HEK293 (cell line): ENCODE measurements at regions not wholly inside any gene's neighbourhood (a gene's known extent, or its start where the extent isn't known, plus 50 kb on each side); places are given as distances from the start of the nearest gene placed in this dataset.

Source experiments
- CTCF ChIA-PET: fragments of 350-600 bp; formaldehyde crosslinking; extraction: SDS; loops from one replicate; lab custom pipeline; 2021; ENCODE audit warnings: antibody characterized with exemption; lab: Yijun Ruan, JAX
- POLR2A ChIA-PET: fragments of 300-600 bp; formaldehyde crosslinking; extraction: SDS; loops from one replicate; lab custom pipeline; 2020; ENCODE audit warnings: antibody characterized with exemption, inconsistent platforms; lab: Yijun Ruan, JAX
- H3K27ac ChIP-seq: fragments of 200-500 bp; sonication (Bioruptor generic); 2 replicates; pipeline ENCODE4 v1.5.1; 2014; ENCODE audit warnings: low read depth, low read length, control low read depth, inconsistent platforms; ENCODE audit errors: extremely low read depth
- H3K36me3 ChIP-seq, 2 experiments: fragments of 200-500 bp in 1 of 2; sonication (Bioruptor generic) in 1 of 2; 1 replicate in 1 of 2; 2 replicates in 1 of 2; pipeline ENCODE4 v1.5.1; 2014 to 2017; ENCODE audit warnings: inconsistent platforms in 2 of 2, low read length in 2 of 2; ENCODE audit not compliant: control insufficient read depth in 2 of 2, insufficient read depth in 1 of 2
- H3K4me1 ChIP-seq: fragments of 200-500 bp; sonication (Bioruptor generic); 2 replicates; pipeline ENCODE4 v1.5.1; 2014; ENCODE audit warnings: mild to moderate bottlenecking, low read length, inconsistent platforms; ENCODE audit not compliant: control insufficient read depth, insufficient read depth
- H3K4me3 ChIP-seq: 2 replicates; pipeline ENCODE4 v1.5.1; 2011; ENCODE audit warnings: low read depth, mild to moderate bottlenecking, control low read depth, low read length, moderate library complexity
- H3K9me3 ChIP-seq: fragments of 200-500 bp; sonication (Bioruptor generic); 2 replicates; pipeline ENCODE4 v1.5.1; 2014; ENCODE audit warnings: low read depth, low read length, inconsistent platforms; ENCODE audit not compliant: control insufficient read depth, insufficient read depth
- AEBP2 ChIP-seq: fragments of 450-650 bp; formaldehyde crosslinking; IDR thresholded peaks from 2 replicates; pipeline ENCODE4 v1.5.1; 2016; ENCODE audit warnings: missing biosample characterization, missing genetic modification characterization, borderline replicate concordance
- GFI1B ChIP-seq: fragments of 450-650 bp; formaldehyde crosslinking; IDR thresholded peaks from 2 replicates; pipeline ENCODE4 v1.5.1; 2016; ENCODE audit warnings: missing biosample characterization, missing genetic modification characterization
- IKZF3 ChIP-seq: fragments of 450-650 bp; IDR thresholded peaks from 2 replicates; pipeline ENCODE4 v1.5.0; 2018; ENCODE audit warnings: missing biosample characterization, mild to moderate bottlenecking, missing genetic modification characterization, moderate library complexity
- PATZ1 ChIP-seq: fragments of 450-650 bp; formaldehyde crosslinking; IDR thresholded peaks from 2 replicates; pipeline ENCODE4 v1.5.1; 2016; ENCODE audit warnings: missing biosample characterization, missing genetic modification characterization
- PRDM2 ChIP-seq: fragments of 450-650 bp; formaldehyde crosslinking; IDR thresholded peaks from 2 replicates; pipeline ENCODE4 v1.5.1; 2016; ENCODE audit warnings: missing biosample characterization, missing genetic modification characterization, borderline replicate concordance
- TRIM28 ChIP-seq: IDR thresholded peaks from 2 replicates; pipeline ENCODE4 v1.6.1; 2011; ENCODE audit warnings: low read length, control low read depth, borderline replicate concordance
- ZEB2 ChIP-seq: fragments of 450-650 bp; formaldehyde crosslinking; IDR thresholded peaks from 2 replicates; pipeline ENCODE4 v1.5.1; 2016; ENCODE audit warnings: missing biosample characterization, missing genetic modification characterization
- ZFP3 ChIP-seq: fragments of 450-650 bp; formaldehyde crosslinking; IDR thresholded peaks from 2 replicates; pipeline ENCODE4 v1.5.1; 2016; ENCODE audit warnings: low read depth, missing biosample characterization, missing genetic modification characterization
- ZFP37 ChIP-seq: fragments of 450-650 bp; formaldehyde crosslinking; IDR thresholded peaks from 2 replicates; pipeline ENCODE4 v1.5.1; 2016; ENCODE audit warnings: missing biosample characterization, missing genetic modification characterization
- ZNF157 ChIP-seq: fragments of 450-650 bp; formaldehyde crosslinking; IDR thresholded peaks from 2 replicates; pipeline ENCODE4 v1.5.1; 2016; ENCODE audit warnings: missing biosample characterization, missing genetic modification characterization
- ZNF175 ChIP-seq: fragments of 450-650 bp; formaldehyde crosslinking; IDR thresholded peaks from 2 replicates; pipeline ENCODE4 v1.5.1; 2016; ENCODE audit warnings: missing biosample characterization, missing genetic modification characterization
- ZNF23 ChIP-seq: fragments of 450-650 bp; formaldehyde crosslinking; IDR thresholded peaks from 2 replicates; pipeline ENCODE4 v1.5.1; 2016; ENCODE audit warnings: missing biosample characterization, missing genetic modification characterization, borderline replicate concordance
- ZNF350 ChIP-seq: fragments of 450-650 bp; formaldehyde crosslinking; IDR thresholded peaks from 2 replicates; pipeline ENCODE4 v1.5.0; 2017; ENCODE audit warnings: missing biosample characterization, mild to moderate bottlenecking, missing genetic modification characterization
- ZNF404 ChIP-seq: fragments of 450-650 bp; formaldehyde crosslinking; IDR thresholded peaks from 2 replicates; pipeline ENCODE4 v1.5.1; 2017; ENCODE audit warnings: missing biosample characterization, missing genetic modification characterization
- ZNF473 ChIP-seq: fragments of 450-650 bp; formaldehyde crosslinking; IDR thresholded peaks from 2 replicates; pipeline ENCODE4 v1.5.1; 2017; ENCODE audit warnings: missing biosample characterization, missing genetic modification characterization
- ZNF518A ChIP-seq: fragments of 450-650 bp; formaldehyde crosslinking; conservative IDR thresholded peaks from 2 replicates; pipeline ENCODE4 v1.5.1; 2016; ENCODE audit warnings: low read depth, missing biosample characterization, missing genetic modification characterization
- ZNF558 ChIP-seq: fragments of 450-650 bp; formaldehyde crosslinking; IDR thresholded peaks from 2 replicates; pipeline ENCODE4 v1.5.1; 2016; ENCODE audit warnings: missing biosample characterization, missing genetic modification characterization
- ZNF670 ChIP-seq: fragments of 450-650 bp; formaldehyde crosslinking; IDR thresholded peaks from 2 replicates; pipeline ENCODE4 v1.5.1; 2016; ENCODE audit warnings: missing biosample characterization, missing genetic modification characterization, low read depth

GRCh38 chr16:79918916-79919315 is 318.4 kb upstream of the MAF start (continued):
- TF ChIP-seq ZEB2 (tag by site-specific recombination) (no peak), ZNF350 (tag by site-specific recombination) (no peak), ZNF518A (tag by site-specific recombination) (no peak), ZFP37 (tag by site-specific recombination) (no peak), IKZF3 (tag by site-specific recombination) (no peak)

- CTCF ChIA-PET = no interaction called here
- Histone ChIP-seq H3K4me1 (no peaks in the 10 kb centered on the region), H3K27ac (no peak overlapping the region), H3K36me3 (no peaks in the 10 kb centered on the region), H3K9me3 (no peaks in the 10 kb centered on the region), H3K4me3 (no peak overlapping the region)
- TF ChIP-seq ZNF558 (tag by site-specific recombination) (no peak), ZNF670 (tag by site-specific recombination) (no peak), ZNF157 (no peak), ZNF23 (no peak), ZNF175 (tag by site-specific recombination) (no peak), GFI1B (tag by site-specific recombination) (no peak), ZNF404 (no peak), AEBP2 (tag by site-specific recombination) (no peak), ZFP3 (tag by site-specific recombination) (no peak), PRDM2 (tag by site-specific recombination) (no peak), PATZ1 (no peak), TRIM28 (no peak), ZNF473 (no peak)
- POLR2A ChIA-PET = no interaction called here
Observed at GRCh38 chr16:79915761-79916160, 315.2 kb upstream of the MAF start.
